ENCODE measurements at regions not wholly inside any gene's neighbourhood (a gene's known extent, or its start where the extent isn't known, plus 50 kb on each side); places are given as distances from the start of the nearest gene placed in this dataset.

- Histone ChIP-seq H3K27me3 (no peaks in the 10 kb centered on the region), H3K9me3 (replicated peaks in 1 of 3) (no peaks in the 10 kb centered on the region), H3K4me3 (no peak overlapping the region), H3K27ac (no peak overlapping the region), H3K36me3 (replicated peaks in 1 of 2) (no peaks in the 10 kb centered on the region), H3K4me1 (replicated peaks in 1 of 2) (no peaks in the 10 kb centered on the region)
- TF ChIP-seq CTCF (IDR thresholded peaks at IDR 0.05) (no peak), POLR2A (IDR thresholded peaks at IDR 0.05) (no peak)
- intact Hi-C loops (cut with DNase I) = no loop called here
- DNase-seq = no peak
- WGBS, 4 donors = 79 to 93% (median 87%) methylated on average over 2 of the region's 2 CpGs
These were observed 196.8 kb upstream of the FAT1 start for GRCh38 chr4:186920483-186920882.

- no peak overlapping the region for H3K27ac ChIP-seq
- no peaks in the 10 kb centered on the region for H3K36me3 ChIP-seq (replicated peaks in 1 of 2)
- TF ChIP-seq POLR2A (IDR thresholded peaks at IDR 0.05) = no peak
- TF ChIP-seq CTCF (IDR thresholded peaks at IDR 0.05) = no peak
- intact Hi-C loops (cut with DNase I) = no loop called here
- no peak overlapping the region for H3K4me3 ChIP-seq
- DNase-seq = no peak
- H3K9me3 ChIP-seq (replicated peaks in 1 of 3) = no peaks in the 10 kb centered on the region
- no peaks in the 10 kb centered on the region for H3K27me3 ChIP-seq
- 73 to 86% (median 79%) methylated on average over 5 of the region's 5 CpGs for WGBS, 4 donors
- H3K4me1 ChIP-seq (replicated peaks in 1 of 2) = no peaks in the 10 kb centered on the region
These were observed 197.3 kb upstream of the FAT1 start for GRCh38 chr4:186920992-186921391.

GRCh38 chr4:186924723-186925122, 201.1 kb upstream of the FAT1 start:
- H3K9me3 ChIP-seq (replicated peaks in 1 of 3) = no peaks in the 10 kb centered on the region
- no peak overlapping the region for H3K4me3 ChIP-seq
- no peaks in the 10 kb centered on the region for H3K4me1 ChIP-seq (replicated peaks in 1 of 2)
- whole genome bisulfite sequencing, 4 donors = 32 to 69% (median 43%) methylated on average over 4 of the region's 4 CpGs
- no peaks in the 10 kb centered on the region for H3K36me3 ChIP-seq (replicated peaks in 1 of 2)
- TF ChIP-seq POLR2A (IDR thresholded peaks at IDR 0.05) (no peak), CTCF (IDR thresholded peaks at IDR 0.05) (no peak)
- intact Hi-C loops (cut with DNase I) = no loop called here
- H3K27ac ChIP-seq = no peak overlapping the region
- H3K27me3 ChIP-seq = no peaks in the 10 kb centered on the region
- no peak for DNase-seq

GRCh38 chr4:186927624-186928023, 204.0 kb upstream of the FAT1 start:
- Histone ChIP-seq H3K27me3 (no peaks in the 10 kb centered on the region), H3K9me3 (replicated peaks in 1 of 3) (no peaks in the 10 kb centered on the region), H3K4me1 (replicated peaks in 1 of 2) (no peaks in the 10 kb centered on the region), H3K4me3 (no peak overlapping the region), H3K36me3 (replicated peaks in 1 of 2) (no peaks in the 10 kb centered on the region), H3K27ac (no peak overlapping the region)
- no peak for TF ChIP-seq CTCF (IDR thresholded peaks at IDR 0.05)
- no peak for TF ChIP-seq POLR2A (IDR thresholded peaks at IDR 0.05)
- WGBS, 4 donors = 65 to 74% (median 69%) methylated on average over 2 of the region's 2 CpGs
- intact Hi-C loops (cut with DNase I) = no loop called here
- DNase-seq = no peak
